ENCODE measurements at regions not wholly inside any gene's neighbourhood (a gene's known extent, or its start where the extent isn't known, plus 50 kb on each side); places are given as distances from the start of the nearest gene placed in this dataset.

DNA sequence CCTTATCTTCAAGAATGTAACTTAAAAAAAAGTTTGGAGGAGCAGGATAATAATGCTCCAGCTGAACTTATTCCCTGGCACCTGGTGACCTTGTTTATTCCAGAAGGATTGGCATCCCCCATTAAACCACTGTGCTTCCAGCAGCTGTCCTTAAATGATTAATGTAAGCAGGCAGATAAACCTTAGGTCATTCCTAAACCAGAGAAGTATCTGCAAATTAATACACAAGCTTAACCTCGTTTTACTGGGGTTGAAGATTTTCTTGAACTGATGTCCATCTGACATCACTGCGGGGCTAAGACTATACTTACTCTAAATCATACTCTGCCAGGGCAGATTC, 116.1 kb upstream of the PALS2 start:
- TF ChIP-seq, protein P1, sequence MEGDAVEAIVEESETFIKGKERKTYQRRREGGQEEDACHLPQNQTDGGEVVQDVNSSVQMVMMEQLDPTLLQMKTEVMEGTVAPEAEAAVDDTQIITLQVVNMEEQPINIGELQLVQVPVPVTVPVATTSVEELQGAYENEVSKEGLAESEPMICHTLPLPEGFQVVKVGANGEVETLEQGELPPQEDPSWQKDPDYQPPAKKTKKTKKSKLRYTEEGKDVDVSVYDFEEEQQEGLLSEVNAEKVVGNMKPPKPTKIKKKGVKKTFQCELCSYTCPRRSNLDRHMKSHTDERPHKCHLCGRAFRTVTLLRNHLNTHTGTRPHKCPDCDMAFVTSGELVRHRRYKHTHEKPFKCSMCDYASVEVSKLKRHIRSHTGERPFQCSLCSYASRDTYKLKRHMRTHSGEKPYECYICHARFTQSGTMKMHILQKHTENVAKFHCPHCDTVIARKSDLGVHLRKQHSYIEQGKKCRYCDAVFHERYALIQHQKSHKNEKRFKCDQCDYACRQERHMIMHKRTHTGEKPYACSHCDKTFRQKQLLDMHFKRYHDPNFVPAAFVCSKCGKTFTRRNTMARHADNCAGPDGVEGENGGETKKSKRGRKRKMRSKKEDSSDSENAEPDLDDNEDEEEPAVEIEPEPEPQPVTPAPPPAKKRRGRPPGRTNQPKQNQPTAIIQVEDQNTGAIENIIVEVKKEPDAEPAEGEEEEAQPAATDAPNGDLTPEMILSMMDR (IDR thresholded peaks at IDR 0.05), result no peak
- TF ChIP-seq POLR2A (IDR thresholded peaks at IDR 0.05) (no peak), EP300 (IDR thresholded peaks at IDR 0.05) (no peak)

Data from ovary (tissue), 3 donors.